LNCAP (cell line): ENCODE measurements at regions not wholly inside any gene's neighbourhood (a gene's known extent, or its start where the extent isn't known, plus 50 kb on each side); places are given as distances from the start of the nearest gene placed in this dataset.

ENCODE experiments used
- CTCF ChIP-seq: fragments of 450-650 bp; IDR thresholded peaks from 2 replicates; pipeline ENCODE4 v1.5.1; 2017; ENCODE audit warnings: mild to moderate bottlenecking

DNA sequence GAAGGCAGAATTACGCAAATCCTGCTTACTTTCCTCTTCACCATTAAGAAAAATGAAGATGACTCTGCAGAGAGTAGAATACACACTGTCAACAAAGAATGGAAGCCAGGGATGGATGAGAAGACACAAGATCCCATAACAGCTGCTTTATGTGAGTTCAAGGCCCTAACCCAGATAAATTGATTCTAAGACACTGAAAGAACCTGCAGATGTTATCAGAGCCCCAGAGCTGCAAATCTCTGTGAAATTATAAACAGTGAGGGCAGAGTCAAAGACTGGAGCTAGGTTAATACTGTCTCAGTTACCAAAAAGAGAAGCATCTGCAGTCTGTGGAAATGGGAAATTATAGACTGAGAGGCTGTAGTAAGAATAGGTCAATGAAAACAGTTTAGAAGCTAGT lies 320.1 kb upstream of the PKDCC start:
- TF ChIP-seq CTCF = no peak

- TF ChIP-seq CTCF = no peak
Observed at GRCh38 chr2:41728788-41729338, 319.0 kb upstream of the PKDCC start.

- TF ChIP-seq CTCF = no peak
Observed at GRCh38 chr2:41729800-41730364, 317.9 kb upstream of the PKDCC start.

DNA sequence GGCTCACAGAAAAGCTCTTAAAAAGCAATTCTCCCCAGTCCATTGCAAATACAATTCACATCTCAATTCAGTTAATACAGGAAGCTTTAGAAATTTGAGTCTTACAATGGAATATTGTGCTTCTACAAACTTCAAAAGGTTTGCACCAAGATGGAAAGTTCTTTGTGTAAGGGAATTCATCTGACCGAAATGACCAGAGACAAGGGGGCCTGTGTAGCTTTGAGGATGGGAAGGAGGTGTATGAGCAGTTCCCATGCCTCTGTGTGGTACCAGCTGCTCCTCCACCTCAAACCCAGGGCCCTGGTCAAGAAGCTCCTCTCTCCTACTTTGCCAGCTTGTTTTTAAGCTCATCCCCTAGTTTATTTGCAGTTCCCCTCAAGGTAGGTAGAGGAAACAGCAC lies 312.8 kb upstream of the PKDCC start:
- TF ChIP-seq CTCF = no peak

GRCh38 chr2:41735476-41735875 lies 312.3 kb upstream of the PKDCC start:
- no peak for TF ChIP-seq CTCF

DNA sequence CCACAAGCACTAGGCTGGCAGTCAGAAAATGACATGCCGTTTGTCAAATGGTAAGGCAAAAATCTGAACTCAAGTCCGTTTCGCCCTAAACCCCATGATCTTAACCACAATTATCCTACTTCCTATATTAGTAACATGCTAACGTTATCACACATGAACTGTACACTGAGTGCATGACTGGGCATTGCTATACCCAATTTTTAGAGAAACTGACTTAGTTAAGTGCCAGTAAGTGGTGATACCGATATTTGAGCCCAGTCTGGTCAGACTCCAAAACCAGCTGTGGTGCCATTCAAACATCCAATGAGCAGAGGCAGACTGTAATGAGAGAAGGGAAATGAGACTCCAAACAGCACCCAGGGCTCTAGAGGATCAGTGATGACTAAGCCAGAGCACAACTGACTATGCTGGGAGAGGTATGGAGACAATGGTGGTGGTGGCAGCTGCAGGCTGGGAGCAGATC lies 311.7 kb upstream of the PKDCC start:
- no peak for TF ChIP-seq CTCF

GRCh38 chr2:41736586-41736985 lies 311.2 kb upstream of the PKDCC start:
- no peak for TF ChIP-seq CTCF

GRCh38 chr2:41737888-41738287 lies 309.9 kb upstream of the PKDCC start:
- TF ChIP-seq CTCF = no peak
